ENCODE measurements at regions not wholly inside any gene's neighbourhood (a gene's known extent, or its start where the extent isn't known, plus 50 kb on each side); places are given as distances from the start of the nearest gene placed in this dataset.
A peak's percentile ranks its signal among the peaks of the same experiment; 100 is the strongest.

DNA sequence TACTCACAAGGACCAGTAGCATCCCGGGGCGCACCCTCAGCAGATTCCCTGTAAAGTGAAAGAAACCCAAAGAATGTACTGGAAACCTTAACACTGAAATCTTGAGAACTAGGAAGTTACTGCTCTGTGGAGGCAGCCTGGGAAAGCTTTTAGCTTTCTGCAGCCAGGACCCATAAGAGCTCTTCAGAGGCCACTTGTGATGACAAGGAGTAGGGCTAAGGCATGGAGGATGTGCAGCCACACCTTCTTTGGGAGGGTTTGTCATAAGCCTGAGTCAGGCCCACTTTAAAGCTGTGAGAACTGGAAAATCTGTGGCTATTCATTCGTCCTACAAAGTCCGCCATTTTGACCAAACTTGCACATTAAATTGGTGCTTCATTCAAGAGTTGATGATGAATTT lies 291.1 kb upstream of the TLE4 start:
- no peaks in the 10 kb centered on the region for H3K27me3 ChIP-seq (ENCODE audit: control insufficient read depth, insufficient read depth, low read length)
- H3K36me3 ChIP-seq (replicated peaks; ENCODE audit: control insufficient read depth, insufficient read depth, low read length) = no peaks in the 10 kb centered on the region
- no peak overlapping the region for H3K4me3 ChIP-seq (ENCODE audit: insufficient read depth, low read depth, low read length)
- no peak for DNase-seq

DNA sequence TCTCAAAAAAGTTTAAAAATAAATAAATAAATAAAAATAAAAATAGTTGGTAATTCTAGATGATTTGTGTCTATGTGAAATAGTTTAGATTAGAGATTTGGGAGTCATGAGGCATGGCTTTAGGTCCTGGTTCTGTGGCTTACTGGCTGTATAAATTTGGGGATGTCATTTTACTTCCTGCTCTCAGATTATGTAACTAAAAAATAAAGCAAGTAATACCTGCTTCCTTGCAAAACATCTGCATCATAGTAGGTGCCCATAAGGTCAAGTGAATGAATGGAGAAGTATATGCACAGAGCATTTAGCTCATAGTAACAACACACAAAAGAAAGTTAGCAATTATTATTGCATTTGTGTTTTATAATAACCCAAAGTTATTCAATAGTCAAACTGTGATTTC lies 287.7 kb upstream of the TLE4 start:
- Histone ChIP-seq H3K36me3 (replicated peaks; ENCODE audit: control insufficient read depth, insufficient read depth, low read length) (no peaks in the 10 kb centered on the region), H3K4me3 (ENCODE audit: insufficient read depth, low read depth, low read length) (no peak overlapping the region), H3K27me3 (ENCODE audit: control insufficient read depth, insufficient read depth, low read length) (no peaks in the 10 kb centered on the region)
- no peak for DNase-seq

DNA sequence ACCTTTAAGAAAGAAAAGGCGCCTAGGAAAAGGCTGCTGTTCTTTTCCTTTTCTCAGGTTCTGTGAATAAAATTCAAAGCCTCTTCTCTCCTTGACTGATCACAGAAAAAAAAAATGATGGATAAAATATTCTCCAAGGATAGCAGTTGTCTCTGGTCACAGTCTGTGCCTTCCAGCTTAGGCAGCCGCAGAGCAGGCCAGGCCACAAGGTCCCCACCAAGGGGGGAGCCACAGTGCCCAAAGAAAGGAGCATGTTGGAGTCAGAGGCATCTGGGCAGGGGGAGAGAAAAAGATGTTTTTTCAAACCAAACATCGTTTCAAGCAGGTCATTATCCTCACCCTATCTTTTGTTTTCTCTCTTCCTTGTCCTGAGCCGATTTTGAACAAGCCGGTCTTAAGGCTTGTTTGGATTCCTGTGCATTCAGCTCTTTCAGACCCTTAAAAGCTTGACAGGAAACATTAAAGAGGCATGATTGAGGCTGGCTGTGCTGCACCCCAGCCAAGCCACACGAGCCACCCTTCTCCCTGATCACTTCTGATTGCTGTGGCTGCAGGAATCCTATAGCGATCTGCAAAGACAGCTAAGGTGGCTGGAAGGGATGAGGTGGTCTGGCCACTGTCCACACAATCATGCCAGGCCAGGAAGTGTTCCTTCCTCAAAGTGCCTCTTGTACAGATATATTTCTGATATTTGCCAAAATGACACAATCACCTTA lies 284.6 kb upstream of the TLE4 start:
- Histone ChIP-seq H3K36me3 (replicated peaks; ENCODE audit: control insufficient read depth, insufficient read depth, low read length) (no peaks in the 10 kb centered on the region), H3K4me3 (ENCODE audit: insufficient read depth, low read depth, low read length) (no peak overlapping the region), H3K27me3 (ENCODE audit: control insufficient read depth, insufficient read depth, low read length) (no peaks in the 10 kb centered on the region)
- no peak for DNase-seq

DNA sequence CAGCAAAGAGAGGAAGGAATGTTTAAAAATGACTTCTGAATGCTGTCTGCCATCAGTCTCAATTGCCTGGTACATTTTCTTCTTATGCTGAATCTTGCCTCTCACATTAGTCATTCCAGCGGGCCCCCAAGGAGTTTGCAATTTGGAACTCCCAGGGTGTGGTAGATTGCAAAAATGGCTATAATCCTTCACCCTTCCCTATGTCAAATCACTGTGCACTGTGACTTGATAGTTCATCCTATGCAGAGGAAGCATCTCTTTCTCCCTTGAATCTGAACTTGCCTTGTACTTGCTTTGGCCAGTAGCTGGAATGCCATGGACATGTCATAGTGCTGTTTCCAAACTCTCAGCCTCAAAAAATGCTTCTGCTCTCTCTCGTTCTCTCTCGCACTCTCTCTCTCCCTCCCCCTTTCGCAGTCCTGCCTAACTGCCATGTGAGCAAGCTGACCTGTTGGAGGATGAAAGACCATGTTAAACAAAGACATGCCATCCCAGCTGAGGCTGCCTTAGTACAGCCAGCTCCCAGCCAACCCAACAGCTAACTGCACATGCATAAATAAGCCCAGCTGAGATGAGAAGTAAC lies 284.0 kb upstream of the TLE4 start:
- H3K36me3 ChIP-seq (replicated peaks; ENCODE audit: control insufficient read depth, insufficient read depth, low read length) = no peaks in the 10 kb centered on the region
- no peaks in the 10 kb centered on the region for H3K27me3 ChIP-seq (ENCODE audit: control insufficient read depth, insufficient read depth, low read length)
- DNase-seq = peak; percentile 29
- no peak overlapping the region for H3K4me3 ChIP-seq (ENCODE audit: insufficient read depth, low read depth, low read length)

DNA sequence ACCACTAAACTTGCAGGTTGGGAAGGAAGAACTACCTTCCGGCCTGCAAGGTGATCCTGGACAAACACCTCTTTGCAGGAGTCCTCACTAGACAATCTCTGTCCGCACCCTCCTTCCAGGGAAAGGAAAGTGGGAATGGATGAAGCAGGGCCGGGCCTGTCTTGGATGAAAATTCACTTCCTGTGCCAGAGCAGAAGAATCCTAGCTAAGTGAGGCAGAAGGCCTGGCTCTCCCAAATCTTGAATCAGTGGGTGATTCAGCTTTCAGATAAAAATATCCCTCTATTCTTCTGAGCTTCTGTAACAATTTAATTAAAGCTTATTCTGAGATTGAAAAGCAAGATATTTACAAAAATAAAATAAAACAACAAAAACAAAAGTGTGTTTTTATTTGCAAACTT lies 281.9 kb upstream of the TLE4 start:
- Histone ChIP-seq H3K4me3 (ENCODE audit: insufficient read depth, low read depth, low read length) (no peak overlapping the region), H3K27me3 (ENCODE audit: control insufficient read depth, insufficient read depth, low read length) (no peaks in the 10 kb centered on the region), H3K36me3 (replicated peaks; ENCODE audit: control insufficient read depth, insufficient read depth, low read length) (no peaks in the 10 kb centered on the region)
- DNase-seq = no peak

DNA sequence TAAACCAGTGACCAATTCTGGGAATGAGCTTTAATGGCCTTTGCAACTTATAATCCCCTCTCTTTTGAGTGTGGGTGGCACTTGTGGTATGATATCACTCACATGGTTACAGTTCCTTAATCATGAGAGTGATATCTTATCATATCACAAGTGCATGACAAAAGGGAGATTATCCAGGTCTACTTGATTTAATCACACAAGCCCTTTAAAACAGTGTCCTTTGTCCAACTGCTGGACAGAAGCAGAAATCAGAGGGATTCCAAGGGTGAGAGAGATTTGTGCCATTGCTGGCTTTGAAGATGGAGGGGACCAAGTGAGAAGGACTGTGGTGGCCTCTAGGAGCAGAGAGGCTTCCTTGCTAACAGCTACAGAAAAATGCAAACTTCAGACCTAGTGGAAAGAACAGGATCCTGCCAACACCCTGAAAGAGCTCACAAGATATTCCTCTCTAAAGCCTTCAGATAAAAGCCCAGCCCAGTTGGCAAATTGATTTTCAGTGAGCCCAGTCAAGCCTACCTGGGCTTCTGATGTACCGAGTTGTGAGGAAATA lies 279.0 kb upstream of the TLE4 start:
- Histone ChIP-seq H3K36me3 (replicated peaks; ENCODE audit: control insufficient read depth, insufficient read depth, low read length) (no peaks in the 10 kb centered on the region), H3K27me3 (ENCODE audit: control insufficient read depth, insufficient read depth, low read length) (no peaks in the 10 kb centered on the region), H3K4me3 (ENCODE audit: insufficient read depth, low read depth, low read length) (no peak overlapping the region)
- no peak for DNase-seq

DNA sequence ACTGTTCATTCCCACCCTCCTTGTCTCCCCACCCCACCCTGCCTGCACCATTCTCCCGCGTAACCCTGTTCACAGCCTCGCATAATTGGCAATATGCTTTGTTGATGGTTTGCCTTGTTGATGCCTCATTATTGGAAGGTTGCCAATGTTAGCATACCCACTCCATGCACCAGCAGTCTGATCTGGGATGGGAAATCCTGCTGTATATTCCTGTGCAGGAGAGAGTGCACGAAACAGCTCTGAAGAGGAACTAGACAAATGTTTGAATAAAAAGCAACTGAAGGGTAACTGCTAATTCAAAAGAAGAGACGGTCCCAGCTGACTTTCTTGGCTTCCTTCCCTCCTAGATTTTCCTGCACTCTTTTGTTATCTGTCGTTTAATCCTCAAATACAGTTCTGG lies 271.7 kb upstream of the TLE4 start:
- Histone ChIP-seq H3K27me3 (ENCODE audit: control insufficient read depth, insufficient read depth, low read length) (no peaks in the 10 kb centered on the region), H3K4me3 (ENCODE audit: insufficient read depth, low read depth, low read length) (no peak overlapping the region), H3K36me3 (replicated peaks; ENCODE audit: control insufficient read depth, insufficient read depth, low read length) (no peaks in the 10 kb centered on the region)
- DNase-seq = no peak

DNA sequence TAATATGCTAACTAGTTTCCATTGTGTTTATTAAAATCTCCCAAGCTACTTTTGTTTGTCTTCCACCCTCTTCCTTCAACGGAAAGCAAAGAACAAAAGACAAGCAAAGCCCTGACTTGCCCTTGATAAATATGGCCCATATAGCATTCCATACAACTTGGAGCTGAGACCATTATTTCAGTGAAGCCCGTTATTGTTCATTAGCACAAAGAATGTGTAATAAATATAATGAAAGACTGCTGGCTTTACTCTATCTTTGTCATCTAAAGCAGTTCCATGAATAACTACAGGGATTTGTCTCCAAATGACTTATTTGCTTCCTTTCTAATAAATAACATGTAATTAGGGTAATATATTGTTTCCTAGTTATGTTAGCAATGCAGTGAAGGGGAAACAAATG lies 270.7 kb upstream of the TLE4 start:
- H3K27me3 ChIP-seq (ENCODE audit: control insufficient read depth, insufficient read depth, low read length) = no peaks in the 10 kb centered on the region
- DNase-seq = no peak
- no peak overlapping the region for H3K4me3 ChIP-seq (ENCODE audit: insufficient read depth, low read depth, low read length)
- H3K36me3 ChIP-seq (replicated peaks; ENCODE audit: control insufficient read depth, insufficient read depth, low read length) = no peaks in the 10 kb centered on the region

DNA sequence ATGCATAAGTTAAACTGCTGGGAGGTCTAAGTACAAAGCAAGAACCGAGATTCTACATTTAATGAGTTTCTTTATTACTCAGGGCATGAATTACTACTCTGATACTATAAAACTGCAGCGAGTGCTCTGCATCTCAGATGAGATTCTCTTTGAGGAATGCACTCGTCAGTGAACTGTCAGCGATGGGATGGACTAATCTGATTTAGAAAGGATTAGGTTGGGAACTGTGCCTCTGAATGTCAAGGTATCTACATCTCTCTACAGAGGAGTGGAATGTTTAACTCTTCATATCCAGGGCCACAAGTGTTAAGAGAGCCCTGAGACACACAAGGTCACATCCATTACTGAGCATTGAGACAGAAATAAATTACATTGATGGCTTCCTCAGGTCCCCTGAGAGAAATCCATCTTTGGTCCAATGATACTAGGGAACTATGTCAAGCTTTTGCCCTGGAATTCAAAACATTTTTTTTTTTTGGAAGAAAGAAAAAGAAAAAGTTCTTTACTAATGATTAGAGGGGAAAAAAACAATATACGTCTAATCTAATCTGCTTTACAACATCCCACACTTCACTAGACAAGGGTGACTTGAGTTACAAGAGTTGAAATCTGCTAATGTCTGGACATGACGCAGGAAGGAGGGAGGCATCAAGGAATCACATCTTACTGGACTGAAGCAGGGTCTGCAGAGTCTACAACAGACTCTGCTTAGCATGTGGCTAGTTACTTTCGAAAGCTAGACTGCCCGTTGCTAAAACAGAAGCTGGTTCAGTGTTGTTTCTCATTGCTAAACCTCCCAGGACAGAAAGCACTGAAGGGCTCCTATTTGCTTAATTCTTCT lies 270.0 kb upstream of the TLE4 start:
- no peak for DNase-seq
- Histone ChIP-seq H3K36me3 (replicated peaks; ENCODE audit: control insufficient read depth, insufficient read depth, low read length) (no peaks in the 10 kb centered on the region), H3K27me3 (ENCODE audit: control insufficient read depth, insufficient read depth, low read length) (no peaks in the 10 kb centered on the region), H3K4me3 (ENCODE audit: insufficient read depth, low read depth, low read length) (no peak overlapping the region)

DNA sequence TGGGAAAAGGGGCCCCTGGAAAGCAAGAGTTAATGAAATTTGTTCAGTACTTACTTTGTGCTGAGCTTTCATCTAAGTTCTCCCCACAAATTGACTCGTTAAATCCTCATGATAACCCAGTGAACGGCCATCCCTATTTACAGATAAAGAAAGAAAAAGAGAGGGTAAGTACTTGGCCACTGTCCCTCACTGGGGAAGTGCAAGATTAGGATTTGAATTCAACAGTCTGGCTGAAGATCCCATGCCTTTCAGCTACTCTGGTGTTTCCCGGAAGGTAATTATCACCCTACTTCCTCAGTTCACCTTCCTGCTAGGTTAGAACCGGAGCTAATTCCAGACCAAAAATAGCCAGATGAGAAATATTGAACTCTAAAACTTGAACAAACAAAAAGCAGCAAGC lies 269.2 kb upstream of the TLE4 start:
- H3K27me3 ChIP-seq (ENCODE audit: control insufficient read depth, insufficient read depth, low read length) = no peaks in the 10 kb centered on the region
- no peak overlapping the region for H3K4me3 ChIP-seq (ENCODE audit: insufficient read depth, low read depth, low read length)
- no peaks in the 10 kb centered on the region for H3K36me3 ChIP-seq (replicated peaks; ENCODE audit: control insufficient read depth, insufficient read depth, low read length)
- DNase-seq = no peak

DNA sequence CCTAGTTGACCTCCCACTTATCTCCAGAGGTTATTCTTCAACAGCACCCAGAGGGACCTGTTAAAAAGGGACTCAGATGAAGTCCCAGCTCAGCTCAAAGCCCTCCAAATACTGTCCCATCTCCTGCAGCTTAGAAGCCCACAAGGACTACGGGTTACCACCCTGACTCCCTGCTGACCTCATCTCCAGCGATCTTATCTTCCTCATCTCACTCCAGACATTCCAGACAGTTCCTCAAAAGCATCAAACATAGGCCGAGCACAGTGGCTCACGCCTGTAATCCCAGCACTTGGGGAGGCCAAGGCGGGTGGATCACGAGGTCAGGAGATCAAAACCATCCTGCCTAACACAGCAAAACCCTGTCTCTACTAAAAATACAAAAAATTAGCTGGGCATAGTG lies 263.8 kb upstream of the TLE4 start:
- no peaks in the 10 kb centered on the region for H3K36me3 ChIP-seq (replicated peaks; ENCODE audit: control insufficient read depth, insufficient read depth, low read length)
- DNase-seq = no peak
- no peak overlapping the region for H3K4me3 ChIP-seq (ENCODE audit: insufficient read depth, low read depth, low read length)
- H3K27me3 ChIP-seq (ENCODE audit: control insufficient read depth, insufficient read depth, low read length) = no peaks in the 10 kb centered on the region

DNA sequence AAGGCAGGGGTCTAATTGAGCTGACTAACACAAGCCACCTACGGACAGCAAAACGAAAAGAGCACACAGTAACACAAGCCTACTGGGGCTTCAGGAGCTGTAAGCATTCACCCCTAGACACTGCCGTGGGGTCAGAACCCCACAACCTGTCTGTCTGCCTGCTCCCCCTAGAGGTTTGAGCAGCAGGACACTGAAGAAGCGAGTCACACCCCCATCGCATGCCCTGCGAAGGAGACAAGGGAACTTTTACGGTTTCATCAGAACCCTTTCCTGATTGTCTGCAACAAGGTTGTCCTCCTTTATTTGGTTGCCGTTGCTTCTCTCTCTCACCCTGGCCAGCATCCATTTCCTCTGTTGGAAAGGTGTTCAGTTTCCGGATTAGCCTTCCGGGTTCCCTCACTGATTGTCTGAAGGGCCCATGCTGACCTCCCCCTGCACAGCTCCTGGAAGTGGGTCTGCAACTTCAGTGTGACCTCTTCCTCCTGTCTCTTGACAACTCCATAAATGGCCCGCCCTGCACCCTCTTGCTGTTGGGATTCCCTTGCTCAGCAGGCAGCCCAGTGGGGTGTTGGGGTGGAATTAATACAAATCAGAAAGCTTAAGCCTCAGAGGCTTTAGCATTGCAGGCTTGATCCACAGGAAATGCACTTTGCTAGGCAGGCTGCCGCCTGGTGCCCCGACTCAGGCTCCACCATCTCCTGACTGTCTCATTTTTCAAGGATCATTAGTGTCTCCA lies 258.9 kb upstream of the TLE4 start:
- no peak overlapping the region for H3K4me3 ChIP-seq (ENCODE audit: insufficient read depth, low read depth, low read length)
- no peak for DNase-seq
- H3K27me3 ChIP-seq (ENCODE audit: control insufficient read depth, insufficient read depth, low read length) = no peaks in the 10 kb centered on the region
- no peaks in the 10 kb centered on the region for H3K36me3 ChIP-seq (replicated peaks; ENCODE audit: control insufficient read depth, insufficient read depth, low read length)

DNA sequence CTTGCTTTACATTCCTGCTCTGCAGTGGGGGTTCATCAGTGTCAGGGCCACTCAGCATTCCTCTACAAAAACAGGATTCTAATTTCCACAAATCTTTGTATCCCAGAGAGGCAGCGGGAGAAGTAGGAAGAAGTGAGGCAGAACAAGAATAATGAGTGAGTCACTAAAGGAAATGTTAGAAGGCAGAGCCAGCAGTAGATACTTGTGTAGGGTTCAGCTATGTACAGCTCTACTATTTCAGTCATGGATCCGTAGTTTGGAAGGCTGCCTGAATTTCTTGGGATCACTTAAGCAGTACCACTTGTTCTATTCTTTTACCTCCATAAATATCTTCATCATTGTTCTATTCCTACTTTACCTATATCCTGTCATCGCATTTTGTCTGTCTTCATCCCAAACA lies 246.3 kb upstream of the TLE4 start:
- DNase-seq = no peak
- no peak overlapping the region for H3K4me3 ChIP-seq (ENCODE audit: insufficient read depth, low read depth, low read length)
- H3K27me3 ChIP-seq (ENCODE audit: control insufficient read depth, insufficient read depth, low read length) = no peaks in the 10 kb centered on the region
- no peaks in the 10 kb centered on the region for H3K36me3 ChIP-seq (replicated peaks; ENCODE audit: control insufficient read depth, insufficient read depth, low read length)

DNA sequence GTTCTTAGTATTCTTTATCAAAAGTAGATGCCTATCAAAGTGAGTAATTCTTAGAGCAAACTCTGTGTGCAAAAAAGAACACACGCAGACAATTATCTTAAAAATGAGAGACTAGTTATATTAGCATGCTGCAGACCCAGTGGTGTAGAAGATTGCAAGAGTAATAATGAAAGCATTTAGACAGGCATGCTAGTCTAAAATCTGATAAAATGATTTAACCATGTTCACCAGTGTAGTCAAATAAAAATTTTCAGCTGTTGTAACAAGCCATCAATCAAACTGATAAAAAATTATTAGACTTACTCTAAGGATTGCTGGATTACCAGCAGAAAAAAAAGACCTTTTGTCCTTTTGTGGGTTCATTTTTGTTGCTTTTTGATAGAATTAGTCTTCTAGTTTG lies 241.9 kb upstream of the TLE4 start:
- Histone ChIP-seq H3K27me3 (ENCODE audit: control insufficient read depth, insufficient read depth, low read length) (no peaks in the 10 kb centered on the region), H3K36me3 (replicated peaks; ENCODE audit: control insufficient read depth, insufficient read depth, low read length) (no peaks in the 10 kb centered on the region), H3K4me3 (ENCODE audit: insufficient read depth, low read depth, low read length) (no peak overlapping the region)
- no peak for DNase-seq
